ENCODE measurements at regions not wholly inside any gene's neighbourhood (a gene's known extent, or its start where the extent isn't known, plus 50 kb on each side); places are given as distances from the start of the nearest gene placed in this dataset.

DNA sequence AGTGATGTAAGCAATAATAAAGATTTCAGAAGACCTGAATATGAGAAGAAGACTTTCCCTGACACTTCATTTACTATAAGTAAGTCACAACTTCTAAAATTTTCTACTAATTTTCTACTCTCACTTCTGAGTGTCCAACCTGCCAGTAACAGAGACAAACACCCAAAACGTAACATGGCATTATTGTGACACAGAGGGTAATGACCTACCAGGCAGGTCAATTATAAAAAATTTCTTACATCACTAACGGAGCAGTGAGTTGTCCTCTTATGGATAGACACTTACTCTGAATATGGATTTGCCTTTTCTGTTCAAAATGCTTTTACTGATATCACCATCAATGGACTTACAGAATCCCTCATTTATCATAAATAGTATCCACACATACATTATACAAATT is 405.9 kb upstream of the MAGEB16 start:
- TF ChIP-seq SIN3A (IDR thresholded peaks at IDR 0.05; ENCODE audit: borderline replicate concordance, insufficient read depth, low read depth, low read length): no peak
- no peak for TF ChIP-seq POLR2AphosphoS5 (IDR thresholded peaks at IDR 0.05; ENCODE audit: low read depth, low read length)
- TF ChIP-seq, protein P1, sequence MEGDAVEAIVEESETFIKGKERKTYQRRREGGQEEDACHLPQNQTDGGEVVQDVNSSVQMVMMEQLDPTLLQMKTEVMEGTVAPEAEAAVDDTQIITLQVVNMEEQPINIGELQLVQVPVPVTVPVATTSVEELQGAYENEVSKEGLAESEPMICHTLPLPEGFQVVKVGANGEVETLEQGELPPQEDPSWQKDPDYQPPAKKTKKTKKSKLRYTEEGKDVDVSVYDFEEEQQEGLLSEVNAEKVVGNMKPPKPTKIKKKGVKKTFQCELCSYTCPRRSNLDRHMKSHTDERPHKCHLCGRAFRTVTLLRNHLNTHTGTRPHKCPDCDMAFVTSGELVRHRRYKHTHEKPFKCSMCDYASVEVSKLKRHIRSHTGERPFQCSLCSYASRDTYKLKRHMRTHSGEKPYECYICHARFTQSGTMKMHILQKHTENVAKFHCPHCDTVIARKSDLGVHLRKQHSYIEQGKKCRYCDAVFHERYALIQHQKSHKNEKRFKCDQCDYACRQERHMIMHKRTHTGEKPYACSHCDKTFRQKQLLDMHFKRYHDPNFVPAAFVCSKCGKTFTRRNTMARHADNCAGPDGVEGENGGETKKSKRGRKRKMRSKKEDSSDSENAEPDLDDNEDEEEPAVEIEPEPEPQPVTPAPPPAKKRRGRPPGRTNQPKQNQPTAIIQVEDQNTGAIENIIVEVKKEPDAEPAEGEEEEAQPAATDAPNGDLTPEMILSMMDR (IDR thresholded peaks at IDR 0.05): no peak
- TF ChIP-seq, protein P2, sequence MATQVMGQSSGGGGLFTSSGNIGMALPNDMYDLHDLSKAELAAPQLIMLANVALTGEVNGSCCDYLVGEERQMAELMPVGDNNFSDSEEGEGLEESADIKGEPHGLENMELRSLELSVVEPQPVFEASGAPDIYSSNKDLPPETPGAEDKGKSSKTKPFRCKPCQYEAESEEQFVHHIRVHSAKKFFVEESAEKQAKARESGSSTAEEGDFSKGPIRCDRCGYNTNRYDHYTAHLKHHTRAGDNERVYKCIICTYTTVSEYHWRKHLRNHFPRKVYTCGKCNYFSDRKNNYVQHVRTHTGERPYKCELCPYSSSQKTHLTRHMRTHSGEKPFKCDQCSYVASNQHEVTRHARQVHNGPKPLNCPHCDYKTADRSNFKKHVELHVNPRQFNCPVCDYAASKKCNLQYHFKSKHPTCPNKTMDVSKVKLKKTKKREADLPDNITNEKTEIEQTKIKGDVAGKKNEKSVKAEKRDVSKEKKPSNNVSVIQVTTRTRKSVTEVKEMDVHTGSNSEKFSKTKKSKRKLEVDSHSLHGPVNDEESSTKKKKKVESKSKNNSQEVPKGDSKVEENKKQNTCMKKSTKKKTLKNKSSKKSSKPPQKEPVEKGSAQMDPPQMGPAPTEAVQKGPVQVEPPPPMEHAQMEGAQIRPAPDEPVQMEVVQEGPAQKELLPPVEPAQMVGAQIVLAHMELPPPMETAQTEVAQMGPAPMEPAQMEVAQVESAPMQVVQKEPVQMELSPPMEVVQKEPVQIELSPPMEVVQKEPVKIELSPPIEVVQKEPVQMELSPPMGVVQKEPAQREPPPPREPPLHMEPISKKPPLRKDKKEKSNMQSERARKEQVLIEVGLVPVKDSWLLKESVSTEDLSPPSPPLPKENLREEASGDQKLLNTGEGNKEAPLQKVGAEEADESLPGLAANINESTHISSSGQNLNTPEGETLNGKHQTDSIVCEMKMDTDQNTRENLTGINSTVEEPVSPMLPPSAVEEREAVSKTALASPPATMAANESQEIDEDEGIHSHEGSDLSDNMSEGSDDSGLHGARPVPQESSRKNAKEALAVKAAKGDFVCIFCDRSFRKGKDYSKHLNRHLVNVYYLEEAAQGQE (IDR thresholded peaks at IDR 0.05; ENCODE audit: insufficient read depth in 1 of 2, low read depth in 2 of 2, low read length in 1 of 2): no peak
- TF ChIP-seq TCF7L2 (IDR thresholded peaks at IDR 0.05; ENCODE audit: low read depth, low read length): no peak
- H3K4me1 ChIP-seq (ENCODE audit: control insufficient read depth, insufficient read depth, low read length): no peaks in the 10 kb centered on the region
- H3K27ac ChIP-seq (ENCODE audit: low read length): no peak overlapping the region
- ATAC-seq (no peak), DNase-seq (ENCODE audit: low read depth, low spot score) (no peak)
- in situ Hi-C loops (cut with HindIII; ENCODE audit: low pct_unique_long_range_greater_than_20kb, low sequenced_read_pairs) (no loop called here), intact Hi-C loops (cut with micrococcal nuclease; ENCODE audit: unreplicated experiment) (no loop called here)
- H3K27me3 ChIP-seq (ENCODE audit: control insufficient read depth, insufficient read depth, low read length): no peaks in the 10 kb centered on the region
- no peak overlapping the region for H3K4me3 ChIP-seq (ENCODE audit: low read depth in 2 of 2, low read length in 2 of 2)
- no peaks in the 10 kb centered on the region for H3K36me3 ChIP-seq (ENCODE audit: control insufficient read depth, insufficient read depth, low read length)
- POLR2A ChIA-PET: no interaction called here
- no peaks in the 10 kb centered on the region for H3K9me3 ChIP-seq (ENCODE audit: control insufficient read depth, insufficient read depth, low read depth, low read length)
- BruUV-seq (replicated peaks): no TSS peak
- CTCF ChIA-PET: no interaction called here

DNA sequence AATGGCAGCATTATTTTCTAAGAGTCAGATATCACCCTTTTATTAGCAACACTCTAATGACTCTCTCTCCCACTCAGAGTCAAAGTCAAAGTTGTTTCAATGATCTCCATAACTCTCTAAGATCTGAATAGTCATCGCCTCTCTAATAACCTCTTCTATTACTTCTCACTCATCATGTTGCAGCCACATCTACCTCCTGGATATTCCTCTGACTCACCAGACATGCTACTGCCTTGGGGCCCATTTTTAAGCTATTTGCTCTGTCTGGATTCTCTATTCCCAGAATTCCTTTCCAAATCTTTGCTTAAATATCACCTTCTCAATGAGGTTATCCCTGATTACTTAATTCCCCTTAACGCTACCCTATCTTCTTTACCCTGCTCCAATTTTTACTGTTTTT is 391.8 kb upstream of the MAGEB16 start:
- no peaks in the 10 kb centered on the region for H3K36me3 ChIP-seq (ENCODE audit: control insufficient read depth, insufficient read depth, low read length)
- CTCF ChIA-PET: no interaction called here
- no peak for ATAC-seq
- H3K27ac ChIP-seq (ENCODE audit: low read length): no peak overlapping the region
- DNase-seq (ENCODE audit: low read depth, low spot score): no peak
- no peaks in the 10 kb centered on the region for H3K4me1 ChIP-seq (ENCODE audit: control insufficient read depth, insufficient read depth, low read length)
- no peaks in the 10 kb centered on the region for H3K27me3 ChIP-seq (ENCODE audit: control insufficient read depth, insufficient read depth, low read length)
- no peaks in the 10 kb centered on the region for H3K9me3 ChIP-seq (ENCODE audit: control insufficient read depth, insufficient read depth, low read depth, low read length)
- TF ChIP-seq, protein P1 (IDR thresholded peaks at IDR 0.05): no peak
- TF ChIP-seq SIN3A (IDR thresholded peaks at IDR 0.05; ENCODE audit: borderline replicate concordance, insufficient read depth, low read depth, low read length) (no peak), TCF7L2 (IDR thresholded peaks at IDR 0.05; ENCODE audit: low read depth, low read length) (no peak)
- TF ChIP-seq, protein P2 (IDR thresholded peaks at IDR 0.05; ENCODE audit: insufficient read depth in 1 of 2, low read depth in 2 of 2, low read length in 1 of 2): no peak
- no peak overlapping the region for H3K4me3 ChIP-seq (ENCODE audit: low read depth in 2 of 2, low read length in 2 of 2)
- intact Hi-C loops (cut with micrococcal nuclease; ENCODE audit: unreplicated experiment): no loop called here
- in situ Hi-C loops (cut with HindIII; ENCODE audit: low pct_unique_long_range_greater_than_20kb, low sequenced_read_pairs): no loop called here
- BruUV-seq (replicated peaks): no TSS peak
- POLR2A ChIA-PET: no interaction called here

All from Panc1 (cell line).